Tibial nerve (tissue), 4 donors: ENCODE measurements at regions not wholly inside any gene's neighbourhood (a gene's known extent, or its start where the extent isn't known, plus 50 kb on each side); places are given as distances from the start of the nearest gene placed in this dataset.

Experiments used
- CTCF ChIP-seq, 5 experiments: fragments of 200-600 bp in 3 of 5; fragments of 450-650 bp in 2 of 5; sonication (generic) in 3 of 5; IDR thresholded peaks; one replicate each; pipeline ENCODE4 v1.5.1; 2016 to 2019; ENCODE audit warnings: antibody characterized with exemption in 5 of 5, mild to moderate bottlenecking in 3 of 5, moderate library complexity in 2 of 5
- EP300 ChIP-seq, 2 donors: sonication (generic); formaldehyde crosslinking; IDR thresholded peaks; one replicate each; pipeline ENCODE4 v1.6.1; 2017; ENCODE audit warnings: antibody characterized with exemption in 2 of 2, mild to moderate bottlenecking in 1 of 2
- POLR2A ChIP-seq, 2 donors: fragments of 450-650 bp; IDR thresholded peaks; one replicate each; pipeline ENCODE4 v1.6.1; 2017; ENCODE audit warnings: antibody characterized with exemption in 2 of 2, mild to moderate bottlenecking in 2 of 2, moderate library complexity in 2 of 2

GRCh38 chr5:12147513-12147912, 243.3 kb upstream of the CTNND2 start:
- TF ChIP-seq CTCF (IDR thresholded peaks at IDR 0.05) (no peak), POLR2A (IDR thresholded peaks at IDR 0.05) (no peak), EP300 (IDR thresholded peaks at IDR 0.05) (no peak)
